HepG2 (cell line): ENCODE measurements at regions not wholly inside any gene's neighbourhood (a gene's known extent, or its start where the extent isn't known, plus 50 kb on each side); places are given as distances from the start of the nearest gene placed in this dataset.

Experiments
- ATAC-seq: fragments of 200-7000 bp; cut with Tn5 transposase; 3 replicates; pipeline ENCODE4 v1.9.1; 2020; ENCODE audit warnings: mild to moderate bottlenecking, moderate library complexity
- BruUV-seq: library from RNA; stranded (reverse); fragments of 400-500 nt; replicated peaks from 2 replicates; lab custom pipeline; 2021; lab: Mats Ljungman, UMichigan
- CTCF ChIA-PET: fragments of 300-600 bp; formaldehyde crosslinking; extraction: SDS; loops from one replicate; lab custom pipeline; 2021; ENCODE audit warnings: low total read pairs, inconsistent platforms, low intra/inter-chr PET ratio; lab: Yijun Ruan, JAX
- POLR2A ChIA-PET: fragments of 350-600 bp; sonication (Branson Sonifier 250); formaldehyde crosslinking; loops from one replicate; lab custom pipeline; 2020; ENCODE audit warnings: antibody characterized with exemption, inconsistent platforms; lab: Yijun Ruan, JAX
- DNase-seq: peaks from one replicate; pipeline ENCODE4 v3.0.0-alpha.2; 2015; ENCODE audit warnings: low spot score
- FAIRE-seq: peaks from 3 replicates; lab custom pipeline; 2011; peaks lifted over from hg19 to GRCh38; lab: Jason Lieb, UNC
- H2AFZ ChIP-seq: one replicate; pipeline ENCODE4 v1.6.1; 2011; ENCODE audit warnings: low read length, inconsistent platforms
- H3K27ac ChIP-seq: fragments of 300-600 bp; 3 replicates; pipeline ENCODE4 v1.8.0; 2011; ENCODE audit warnings: mixed run types, mild to moderate bottlenecking, mixed read lengths, low read length, inconsistent platforms; ENCODE audit not compliant: insufficient read depth; ENCODE audit errors: extremely low read length
- H3K27me3 ChIP-seq, 2 experiments: fragments of 200-600 bp in 1 of 2; 2 replicates in 1 of 2; 3 replicates in 1 of 2; pipeline versions ENCODE4 v1.6.0 to v1.8.0; 2011; ENCODE audit warnings: low read length in 2 of 2, mild to moderate bottlenecking in 2 of 2, moderate library complexity in 2 of 2, inconsistent platforms in 1 of 2; ENCODE audit not compliant: insufficient read depth in 2 of 2, control insufficient read depth in 1 of 2
- H3K36me3 ChIP-seq, 2 experiments: fragments of 200-600 bp in 1 of 2; replicated peaks in 1 of 2; 2 replicates in 1 of 2; 3 replicates in 1 of 2; pipeline versions ENCODE4 v1.5.1 to v1.8.0; 2011; ENCODE audit warnings: low read length in 2 of 2, inconsistent platforms in 1 of 2; ENCODE audit not compliant: insufficient read depth in 2 of 2, control insufficient read depth in 1 of 2
- H3K4me1 ChIP-seq: 2 replicates; pipeline ENCODE4 v1.5.1; 2012; ENCODE audit warnings: low read length, inconsistent platforms; ENCODE audit not compliant: insufficient read depth
- H3K4me2 ChIP-seq: 2 replicates; pipeline ENCODE4 v1.6.0; 2011; ENCODE audit warnings: low read depth, low read length, inconsistent platforms
- H3K4me3 ChIP-seq, 3 experiments: fragments of 200-600 bp in 1 of 3; sonication (generic), shearing (Covaris generic) in 1 of 3; replicated peaks in 1 of 3; 2 replicates each; pipeline ENCODE4 v1.5.1; 2011 to 2016; ENCODE audit warnings: low read length in 3 of 3, inconsistent platforms in 2 of 3, low read depth in 2 of 3, mild to moderate bottlenecking in 2 of 3, control low read depth in 1 of 3, mixed read lengths in 1 of 3; ENCODE audit not compliant: insufficient read depth in 1 of 3
- H3K79me2 ChIP-seq: one replicate; pipeline ENCODE4 v1.6.1; 2011; ENCODE audit warnings: low read length, inconsistent platforms; ENCODE audit not compliant: insufficient read depth
- H3K9ac ChIP-seq: 2 replicates; pipeline ENCODE4 v1.6.0; 2011; ENCODE audit warnings: mild to moderate bottlenecking, low read depth, low read length, inconsistent platforms; ENCODE audit not compliant: insufficient read depth
- H3K9me3 ChIP-seq: 2 replicates; pipeline ENCODE4 v1.5.1; 2012; ENCODE audit warnings: mild to moderate bottlenecking, low read length
- H4K20me1 ChIP-seq: 2 replicates; pipeline ENCODE4 v1.6.0; 2011; ENCODE audit warnings: inconsistent platforms, mild to moderate bottlenecking, low read length, moderate library complexity; ENCODE audit not compliant: insufficient read depth
- FOXA3 ChIP-seq: IDR thresholded peaks from 2 replicates; pipeline ENCODE4 v1.6.1; 2016; ENCODE audit warnings: missing genetic modification reagents, missing compliant biosample characterization
- HIVEP1 ChIP-seq: sonication (generic); formaldehyde crosslinking; IDR thresholded peaks from 2 replicates; pipeline ENCODE4 v1.4.0; 2020; ENCODE audit warnings: mild to moderate bottlenecking, missing genetic modification reagents
- MTA1 ChIP-seq: sonication (generic); formaldehyde crosslinking; IDR thresholded peaks from 2 replicates; pipeline ENCODE4 v1.4.0; 2020; ENCODE audit warnings: missing genetic modification reagents, mild to moderate bottlenecking, borderline replicate concordance
- PAX8 ChIP-seq: sonication (generic); formaldehyde crosslinking; IDR thresholded peaks from 2 replicates; pipeline ENCODE4 v1.8.0; 2022; ENCODE audit warnings: mild to moderate bottlenecking, missing genetic modification reagents, borderline replicate concordance
- RARA ChIP-seq: IDR thresholded peaks from 2 replicates; pipeline ENCODE4 v1.6.1; 2016; ENCODE audit warnings: missing genetic modification reagents, missing compliant biosample characterization
- RFXANK ChIP-seq: IDR thresholded peaks from 2 replicates; pipeline ENCODE4 v1.6.1; 2016
- SALL1 ChIP-seq: sonication (generic); formaldehyde crosslinking; IDR thresholded peaks from 2 replicates; pipeline ENCODE4 v1.8.0; 2022; ENCODE audit warnings: mild to moderate bottlenecking, missing genetic modification reagents
- ZNF205 ChIP-seq: IDR thresholded peaks from 2 replicates; pipeline ENCODE4 v1.6.1; 2018; ENCODE audit warnings: missing biosample characterization, missing genetic modification reagents
- ZNF546 ChIP-seq: sonication (generic); formaldehyde crosslinking; conservative IDR thresholded peaks from 2 replicates; pipeline ENCODE4 v1.8.1; 2023; ENCODE audit warnings: mild to moderate bottlenecking, missing genetic modification reagents
- ZNF773 ChIP-seq: sonication (generic); formaldehyde crosslinking; IDR thresholded peaks from 2 replicates; pipeline ENCODE4 v1.4.0; 2020; ENCODE audit warnings: missing genetic modification reagents, borderline replicate concordance
- ZNF775 ChIP-seq: sonication (generic); formaldehyde crosslinking; IDR thresholded peaks from 2 replicates; pipeline ENCODE4 v1.4.0; 2020; ENCODE audit warnings: missing genetic modification reagents, mild to moderate bottlenecking, moderate library complexity, borderline replicate concordance
- WGBS: methylation state at CpG from one replicate; pipeline ENCODE4 v1.1.6; 2017; ENCODE audit warnings: low lambda C conversion rate; 5-methylcytosine and 5-hydroxymethylcytosine counted together
- in situ Hi-C: cut with HindIII; loops from 2 replicates; pipeline ENCODE4 v1.10.0; 2017; ENCODE audit warnings: low pct_unique_long_range_greater_than_20kb; ENCODE audit not compliant: extremely low pct_ligation_motif_present
- intact Hi-C: fragments of 100-400 bp; cut with micrococcal nuclease; formaldehyde crosslinking; loops from one replicate; pipeline ENCODE4 v1.10.0; 2022; ENCODE audit not compliant: unreplicated experiment
- TF ChIP-seq, protein P1 (sequence below): sonication (generic); formaldehyde crosslinking; IDR thresholded peaks from 2 replicates; pipeline ENCODE4 v1.5.0; 2020; ENCODE audit warnings: missing genetic modification reagents

DNA sequence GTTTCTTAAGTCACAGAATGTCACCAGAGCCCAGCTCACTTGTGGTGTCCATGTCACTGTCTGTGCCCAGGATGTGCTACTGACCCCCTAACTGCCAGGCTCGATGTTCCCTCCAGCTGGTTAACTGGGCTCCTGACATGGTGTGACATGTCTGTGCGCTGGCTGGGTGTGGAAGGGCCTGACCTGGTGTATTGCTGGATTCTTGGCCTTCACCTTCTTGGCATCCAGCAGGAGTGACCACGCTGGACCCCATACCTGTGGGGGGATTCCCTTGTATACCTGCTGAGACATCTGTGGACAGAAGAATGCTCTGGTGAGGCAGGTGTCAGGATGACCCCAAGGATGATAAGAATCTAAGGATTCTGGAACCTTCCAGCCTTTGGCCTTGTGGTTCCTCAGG lies 1690.1 kb downstream of the TP53TG3F start:
- ATAC-seq = no peak
- Histone ChIP-seq H3K27ac (no peak overlapping the region), H3K27me3 (no peaks in the 10 kb centered on the region), H4K20me1 (no peaks in the 10 kb centered on the region), H3K9me3 (peaks cover 93% of the 10 kb centered on the region), H3K4me2 (no peak overlapping the region), H3K79me2 (no peaks in the 10 kb centered on the region), H3K4me3 (no peak overlapping the region), H3K9ac (no peak overlapping the region), H3K36me3 (no peaks in the 10 kb centered on the region), H2AFZ (no peak overlapping the region), H3K4me1 (no peaks in the 10 kb centered on the region)
- in situ Hi-C loops (no loop called here), intact Hi-C loops (no loop called here)
- WGBS = 0% methylated on average over 1 of the region's 3 CpGs
- no TSS peak for BruUV-seq
- POLR2A ChIA-PET = no interaction called here
- no peak for DNase-seq
- CTCF ChIA-PET = no interaction called here
- TF ChIP-seq ZNF205 (CRISPR knock-in tag) (no peak), RARA (CRISPR knock-in tag) (no peak), ZNF775 (CRISPR knock-in tag) (no peak), HIVEP1 (CRISPR knock-in tag) (no peak), RFXANK (CRISPR knock-in tag) (no peak), PAX8 (CRISPR knock-in tag) (no peak), SALL1 (no peak), FOXA3 (no peak), MTA1 (no peak), ZNF546 (CRISPR knock-in tag) (no peak), ZNF773 (CRISPR knock-in tag) (no peak)
- TF ChIP-seq, protein P1, sequence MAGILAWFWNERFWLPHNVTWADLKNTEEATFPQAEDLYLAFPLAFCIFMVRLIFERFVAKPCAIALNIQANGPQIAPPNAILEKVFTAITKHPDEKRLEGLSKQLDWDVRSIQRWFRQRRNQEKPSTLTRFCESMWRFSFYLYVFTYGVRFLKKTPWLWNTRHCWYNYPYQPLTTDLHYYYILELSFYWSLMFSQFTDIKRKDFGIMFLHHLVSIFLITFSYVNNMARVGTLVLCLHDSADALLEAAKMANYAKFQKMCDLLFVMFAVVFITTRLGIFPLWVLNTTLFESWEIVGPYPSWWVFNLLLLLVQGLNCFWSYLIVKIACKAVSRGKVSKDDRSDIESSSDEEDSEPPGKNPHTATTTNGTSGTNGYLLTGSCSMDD (CRISPR knock-in tag) = no peak
- no peak for FAIRE-seq
